HG03045 (cell line): ENCODE measurements at regions not wholly inside any gene's neighbourhood (a gene's known extent, or its start where the extent isn't known, plus 50 kb on each side); places are given as distances from the start of the nearest gene placed in this dataset.

Source experiments
- ATAC-seq: cut with Tn5 transposase; IDR thresholded peaks from one replicate; pipeline ENCODE4 v1.9.1; 2021; ENCODE audit warnings: mild to moderate bottlenecking, moderate library complexity; ENCODE audit not compliant: unreplicated experiment

GRCh38 chr6:56297022-56297989, 49.9 kb upstream of the COL21A1 start:
- no peak for ATAC-seq
